HL-60 (cell line): ENCODE measurements at regions not wholly inside any gene's neighbourhood (a gene's known extent, or its start where the extent isn't known, plus 50 kb on each side); places are given as distances from the start of the nearest gene placed in this dataset.

Source experiments
- DNase-seq, 2 experiments: peaks; one replicate each; pipeline ENCODE4 v3.0.0-alpha.2; 2010 to 2020; ENCODE audit warnings: low read depth in 1 of 2, low spot score in 1 of 2
- H3K27ac ChIP-seq: fragments of 250-450 bp; sonication (Bioruptor Pico); replicated peaks from 2 replicates; pipeline ENCODE4 v1.5.1; 2020; ENCODE audit warnings: mild to moderate bottlenecking, moderate library complexity
- H3K27me3 ChIP-seq: fragments of 250-450 bp; sonication (Bioruptor Pico); 2 replicates; pipeline ENCODE4 v1.5.1; 2021; ENCODE audit warnings: mild to moderate bottlenecking, moderate library complexity; ENCODE audit not compliant: insufficient read depth, poor library complexity, severe bottlenecking
- H3K4me3 ChIP-seq: replicated peaks from 2 replicates; pipeline ENCODE4 v1.5.1; 2011; ENCODE audit warnings: mild to moderate bottlenecking, control low read depth, low read length; ENCODE audit not compliant: insufficient read depth
- GABPA ChIP-seq: IDR thresholded peaks from 2 replicates; pipeline ENCODE4 v1.6.1; 2012; ENCODE audit warnings: low read depth
- POLR2AphosphoS5 ChIP-seq: IDR thresholded peaks from 2 replicates; pipeline ENCODE4 v1.6.1; 2012; ENCODE audit warnings: low read depth
- SPI1 ChIP-seq: IDR thresholded peaks from 2 replicates; pipeline ENCODE4 v1.6.1; 2012; ENCODE audit warnings: low read depth, mild to moderate bottlenecking, borderline replicate concordance
- TF ChIP-seq, protein P1 (sequence below): IDR thresholded peaks from 2 replicates; pipeline ENCODE4 v1.6.1; 2012; ENCODE audit warnings: low read depth; ENCODE audit not compliant: insufficient replicate concordance
- TF ChIP-seq, protein P2 (sequence below): IDR thresholded peaks from one replicate; pipeline ENCODE4 v1.5.1; 2011; ENCODE audit warnings: low read length, control low read depth, inconsistent platforms; ENCODE audit not compliant: insufficient read depth

DNA sequence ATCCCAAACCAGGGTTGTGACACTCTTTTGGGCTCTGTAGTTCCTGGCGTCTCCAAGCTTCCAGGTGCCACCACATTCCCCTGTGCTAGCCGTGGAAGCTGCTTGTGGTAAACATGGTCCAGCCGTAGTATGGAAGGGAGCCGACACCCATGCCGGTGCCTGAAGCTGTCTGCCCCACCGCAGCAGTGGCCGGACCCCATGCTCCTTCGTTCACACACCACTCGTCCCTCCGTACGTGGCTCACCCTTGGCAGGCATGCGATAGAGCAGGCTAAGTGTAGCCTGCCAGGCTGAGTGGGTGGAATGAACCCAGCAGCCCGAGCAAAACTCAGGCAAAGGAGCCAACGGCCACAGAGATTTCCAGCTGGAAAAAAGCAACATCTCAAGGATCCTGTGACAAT is 2030.4 kb downstream of the EFNA5 start:
- no peak for DNase-seq
- Histone ChIP-seq H3K27ac (no peak overlapping the region), H3K4me3 (no peak overlapping the region), H3K27me3 (no peaks in the 10 kb centered on the region)
- TF ChIP-seq SPI1 (no peak), GABPA (no peak), POLR2AphosphoS5 (no peak)
- TF ChIP-seq, protein P1, sequence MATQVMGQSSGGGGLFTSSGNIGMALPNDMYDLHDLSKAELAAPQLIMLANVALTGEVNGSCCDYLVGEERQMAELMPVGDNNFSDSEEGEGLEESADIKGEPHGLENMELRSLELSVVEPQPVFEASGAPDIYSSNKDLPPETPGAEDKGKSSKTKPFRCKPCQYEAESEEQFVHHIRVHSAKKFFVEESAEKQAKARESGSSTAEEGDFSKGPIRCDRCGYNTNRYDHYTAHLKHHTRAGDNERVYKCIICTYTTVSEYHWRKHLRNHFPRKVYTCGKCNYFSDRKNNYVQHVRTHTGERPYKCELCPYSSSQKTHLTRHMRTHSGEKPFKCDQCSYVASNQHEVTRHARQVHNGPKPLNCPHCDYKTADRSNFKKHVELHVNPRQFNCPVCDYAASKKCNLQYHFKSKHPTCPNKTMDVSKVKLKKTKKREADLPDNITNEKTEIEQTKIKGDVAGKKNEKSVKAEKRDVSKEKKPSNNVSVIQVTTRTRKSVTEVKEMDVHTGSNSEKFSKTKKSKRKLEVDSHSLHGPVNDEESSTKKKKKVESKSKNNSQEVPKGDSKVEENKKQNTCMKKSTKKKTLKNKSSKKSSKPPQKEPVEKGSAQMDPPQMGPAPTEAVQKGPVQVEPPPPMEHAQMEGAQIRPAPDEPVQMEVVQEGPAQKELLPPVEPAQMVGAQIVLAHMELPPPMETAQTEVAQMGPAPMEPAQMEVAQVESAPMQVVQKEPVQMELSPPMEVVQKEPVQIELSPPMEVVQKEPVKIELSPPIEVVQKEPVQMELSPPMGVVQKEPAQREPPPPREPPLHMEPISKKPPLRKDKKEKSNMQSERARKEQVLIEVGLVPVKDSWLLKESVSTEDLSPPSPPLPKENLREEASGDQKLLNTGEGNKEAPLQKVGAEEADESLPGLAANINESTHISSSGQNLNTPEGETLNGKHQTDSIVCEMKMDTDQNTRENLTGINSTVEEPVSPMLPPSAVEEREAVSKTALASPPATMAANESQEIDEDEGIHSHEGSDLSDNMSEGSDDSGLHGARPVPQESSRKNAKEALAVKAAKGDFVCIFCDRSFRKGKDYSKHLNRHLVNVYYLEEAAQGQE = no peak
- TF ChIP-seq, protein P2, sequence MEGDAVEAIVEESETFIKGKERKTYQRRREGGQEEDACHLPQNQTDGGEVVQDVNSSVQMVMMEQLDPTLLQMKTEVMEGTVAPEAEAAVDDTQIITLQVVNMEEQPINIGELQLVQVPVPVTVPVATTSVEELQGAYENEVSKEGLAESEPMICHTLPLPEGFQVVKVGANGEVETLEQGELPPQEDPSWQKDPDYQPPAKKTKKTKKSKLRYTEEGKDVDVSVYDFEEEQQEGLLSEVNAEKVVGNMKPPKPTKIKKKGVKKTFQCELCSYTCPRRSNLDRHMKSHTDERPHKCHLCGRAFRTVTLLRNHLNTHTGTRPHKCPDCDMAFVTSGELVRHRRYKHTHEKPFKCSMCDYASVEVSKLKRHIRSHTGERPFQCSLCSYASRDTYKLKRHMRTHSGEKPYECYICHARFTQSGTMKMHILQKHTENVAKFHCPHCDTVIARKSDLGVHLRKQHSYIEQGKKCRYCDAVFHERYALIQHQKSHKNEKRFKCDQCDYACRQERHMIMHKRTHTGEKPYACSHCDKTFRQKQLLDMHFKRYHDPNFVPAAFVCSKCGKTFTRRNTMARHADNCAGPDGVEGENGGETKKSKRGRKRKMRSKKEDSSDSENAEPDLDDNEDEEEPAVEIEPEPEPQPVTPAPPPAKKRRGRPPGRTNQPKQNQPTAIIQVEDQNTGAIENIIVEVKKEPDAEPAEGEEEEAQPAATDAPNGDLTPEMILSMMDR = no peak

DNA sequence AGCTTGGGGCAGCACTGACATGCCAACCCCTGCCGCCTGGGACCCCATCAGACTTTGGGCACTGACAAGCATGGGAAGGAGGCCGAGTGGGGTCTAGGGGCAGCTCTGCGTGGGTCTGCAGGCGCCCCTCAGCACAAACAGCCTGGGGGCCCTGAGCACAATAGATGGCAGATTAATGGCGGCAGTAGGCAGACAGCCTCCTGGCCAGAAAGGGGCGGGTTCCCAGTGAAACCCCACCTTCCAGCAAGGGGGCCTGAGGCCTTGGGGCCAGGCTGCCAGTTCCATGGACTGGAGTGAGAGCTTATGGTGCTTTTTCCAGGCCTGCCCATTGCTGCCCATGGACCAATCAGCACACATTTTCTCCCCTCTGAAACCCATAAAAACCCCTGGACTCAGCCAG is 2031.2 kb downstream of the EFNA5 start:
- no peak overlapping the region for H3K27ac ChIP-seq

DNA sequence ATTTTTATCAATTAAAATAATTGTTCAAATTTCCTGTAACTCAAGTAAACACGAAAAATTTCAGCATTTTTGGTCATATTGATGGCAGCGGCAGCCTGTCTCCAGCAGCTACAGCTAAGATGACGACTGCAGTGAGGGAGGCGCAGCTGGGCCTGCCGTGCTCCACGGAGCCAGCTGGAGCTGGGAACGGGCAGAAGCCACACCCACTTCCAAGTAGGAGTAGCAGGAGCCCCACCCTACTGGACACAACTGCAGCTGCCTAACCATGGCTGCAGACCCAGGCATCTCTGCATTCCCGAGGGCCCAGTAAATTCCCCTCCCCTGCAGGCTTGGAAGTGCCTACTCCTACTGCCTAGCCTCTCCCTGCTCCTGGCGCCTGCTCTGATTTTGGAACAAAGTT is 2031.7 kb downstream of the EFNA5 start:
- H3K27me3 ChIP-seq = no peaks in the 10 kb centered on the region
- no peak for TF ChIP-seq POLR2AphosphoS5
- TF ChIP-seq, protein P1 = no peak
- TF ChIP-seq, protein P2 = no peak
- TF ChIP-seq SPI1 = no peak
- TF ChIP-seq GABPA = no peak
- H3K27ac ChIP-seq = no peak overlapping the region
- no peak for DNase-seq
- H3K4me3 ChIP-seq = no peak overlapping the region

More for the DNA sequence above, 2031.2 kb downstream of the EFNA5 start:
- TF ChIP-seq GABPA = no peak
- TF ChIP-seq, protein P1 = no peak
- no peak for TF ChIP-seq SPI1
- no peak for TF ChIP-seq POLR2AphosphoS5
- Histone ChIP-seq H3K27me3 (no peaks in the 10 kb centered on the region), H3K4me3 (no peak overlapping the region)
- no peak for DNase-seq

DNA sequence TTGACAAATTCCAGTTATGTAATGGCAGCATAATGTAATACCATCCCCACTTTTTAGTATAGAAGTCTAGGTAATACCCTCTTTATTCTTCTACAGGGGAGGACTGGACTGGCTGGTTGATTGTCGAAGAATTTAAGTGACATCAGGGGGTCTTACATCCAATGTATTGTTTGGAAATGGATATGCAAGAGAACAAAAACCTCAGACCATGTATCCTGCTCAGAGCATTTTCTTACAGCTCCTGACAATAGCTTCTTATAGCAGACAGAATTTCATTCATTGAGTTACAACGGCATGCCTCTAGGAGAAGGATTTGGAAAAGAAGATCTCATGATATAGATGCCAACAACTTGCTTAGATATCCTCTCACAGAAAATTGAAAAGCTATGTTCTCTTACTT is 2032.3 kb downstream of the EFNA5 start:
- DNase-seq = no peak
- Histone ChIP-seq H3K27ac (no peak overlapping the region), H3K27me3 (no peaks in the 10 kb centered on the region), H3K4me3 (no peak overlapping the region)
- TF ChIP-seq POLR2AphosphoS5 = no peak
- no peak for TF ChIP-seq GABPA
- no peak for TF ChIP-seq SPI1
- TF ChIP-seq, protein P2 = no peak
- TF ChIP-seq, protein P1 = no peak
